Liver (tissue), 3 donors: ENCODE measurements at regions not wholly inside any gene's neighbourhood (a gene's known extent, or its start where the extent isn't known, plus 50 kb on each side); places are given as distances from the start of the nearest gene placed in this dataset.

Experiments used
- FOXA1 ChIP-seq: IDR thresholded peaks from 2 replicates; pipeline ENCODE4 v1.6.1; 2016; ENCODE audit warnings: antibody characterized with exemption
- JUND ChIP-seq, 2 donors: IDR thresholded peaks; 2 replicates each; pipeline ENCODE4 v1.6.1; 2016; ENCODE audit warnings: antibody characterized with exemption in 2 of 2
- TAF1 ChIP-seq: conservative IDR thresholded peaks from 2 replicates; pipeline ENCODE4 v1.6.1; 2016; ENCODE audit warnings: antibody characterized with exemption, mild to moderate bottlenecking
- TF ChIP-seq, protein P1 (sequence below): fragments of 150-350 bp; IDR thresholded peaks from 2 replicates; pipeline ENCODE4 v1.5.1; 2017; ENCODE audit warnings: improper control_type of control experiment, low read depth, low read length; ENCODE audit not compliant: missing input control
- TF ChIP-seq, protein P2 (sequence below): IDR thresholded peaks from 2 replicates; pipeline ENCODE4 v1.6.1; 2016; ENCODE audit warnings: antibody characterized with exemption
- donor health status: healthy.
- donor health status: healthy.

DNA sequence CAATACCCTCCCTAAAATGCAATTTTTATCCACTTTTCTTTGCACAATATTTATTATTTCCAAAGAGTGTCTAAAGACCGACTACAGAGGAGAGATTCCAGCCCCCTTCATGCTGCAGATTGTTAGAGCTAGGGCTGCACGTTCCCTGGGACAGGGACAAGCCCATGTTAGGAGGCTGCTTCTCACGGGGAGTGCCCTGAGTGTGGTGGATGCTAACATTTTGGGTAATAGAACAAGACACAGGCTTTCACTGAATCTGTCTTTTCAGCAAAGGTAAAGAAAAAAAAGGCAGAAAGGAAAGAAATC lies 125.4 kb downstream of the RIPK4 start:
- TF ChIP-seq, protein P1, sequence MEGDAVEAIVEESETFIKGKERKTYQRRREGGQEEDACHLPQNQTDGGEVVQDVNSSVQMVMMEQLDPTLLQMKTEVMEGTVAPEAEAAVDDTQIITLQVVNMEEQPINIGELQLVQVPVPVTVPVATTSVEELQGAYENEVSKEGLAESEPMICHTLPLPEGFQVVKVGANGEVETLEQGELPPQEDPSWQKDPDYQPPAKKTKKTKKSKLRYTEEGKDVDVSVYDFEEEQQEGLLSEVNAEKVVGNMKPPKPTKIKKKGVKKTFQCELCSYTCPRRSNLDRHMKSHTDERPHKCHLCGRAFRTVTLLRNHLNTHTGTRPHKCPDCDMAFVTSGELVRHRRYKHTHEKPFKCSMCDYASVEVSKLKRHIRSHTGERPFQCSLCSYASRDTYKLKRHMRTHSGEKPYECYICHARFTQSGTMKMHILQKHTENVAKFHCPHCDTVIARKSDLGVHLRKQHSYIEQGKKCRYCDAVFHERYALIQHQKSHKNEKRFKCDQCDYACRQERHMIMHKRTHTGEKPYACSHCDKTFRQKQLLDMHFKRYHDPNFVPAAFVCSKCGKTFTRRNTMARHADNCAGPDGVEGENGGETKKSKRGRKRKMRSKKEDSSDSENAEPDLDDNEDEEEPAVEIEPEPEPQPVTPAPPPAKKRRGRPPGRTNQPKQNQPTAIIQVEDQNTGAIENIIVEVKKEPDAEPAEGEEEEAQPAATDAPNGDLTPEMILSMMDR = no peak
- no peak for TF ChIP-seq FOXA1
- TF ChIP-seq, protein P2, sequence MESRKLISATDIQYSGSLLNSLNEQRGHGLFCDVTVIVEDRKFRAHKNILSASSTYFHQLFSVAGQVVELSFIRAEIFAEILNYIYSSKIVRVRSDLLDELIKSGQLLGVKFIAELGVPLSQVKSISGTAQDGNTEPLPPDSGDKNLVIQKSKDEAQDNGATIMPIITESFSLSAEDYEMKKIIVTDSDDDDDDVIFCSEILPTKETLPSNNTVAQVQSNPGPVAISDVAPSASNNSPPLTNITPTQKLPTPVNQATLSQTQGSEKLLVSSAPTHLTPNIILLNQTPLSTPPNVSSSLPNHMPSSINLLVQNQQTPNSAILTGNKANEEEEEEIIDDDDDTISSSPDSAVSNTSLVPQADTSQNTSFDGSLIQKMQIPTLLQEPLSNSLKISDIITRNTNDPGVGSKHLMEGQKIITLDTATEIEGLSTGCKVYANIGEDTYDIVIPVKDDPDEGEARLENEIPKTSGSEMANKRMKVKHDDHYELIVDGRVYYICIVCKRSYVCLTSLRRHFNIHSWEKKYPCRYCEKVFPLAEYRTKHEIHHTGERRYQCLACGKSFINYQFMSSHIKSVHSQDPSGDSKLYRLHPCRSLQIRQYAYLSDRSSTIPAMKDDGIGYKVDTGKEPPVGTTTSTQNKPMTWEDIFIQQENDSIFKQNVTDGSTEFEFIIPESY = no peak
- no peak for TF ChIP-seq JUND (IDR thresholded peaks at IDR 0.05)
- no peak for TF ChIP-seq TAF1
